Ecto neural progenitor cell (in vitro differentiated cells): ENCODE measurements at regions not wholly inside any gene's neighbourhood (a gene's known extent, or its start where the extent isn't known, plus 50 kb on each side); places are given as distances from the start of the nearest gene placed in this dataset.

Experiments
- DNase-seq: peaks from one replicate; pipeline ENCODE4 v3.0.0-alpha.2; 2018; ENCODE audit warnings: low spot score

DNA sequence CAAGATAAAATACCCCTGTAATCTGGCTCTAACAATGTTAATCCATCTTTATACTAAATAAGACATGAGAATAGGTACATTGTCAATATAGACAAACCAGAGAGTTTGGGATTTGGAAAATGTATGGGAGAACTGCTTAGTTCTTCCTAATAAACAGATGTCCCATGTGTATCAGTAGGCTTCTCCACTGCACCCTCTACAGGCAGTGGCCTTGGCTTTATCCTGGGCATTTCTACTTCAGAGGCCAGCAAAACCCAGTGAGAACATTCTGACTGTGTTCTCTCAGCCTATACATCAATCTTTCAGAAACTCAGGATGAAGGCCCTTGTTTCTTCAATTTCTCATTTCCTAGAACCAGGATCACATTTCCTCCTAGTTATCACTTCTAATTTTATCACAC lies 1167.5 kb upstream of the ACVR2A start:
- DNase-seq = no peak

- no peak for DNase-seq
Observed at GRCh38 chr2:146669735-146670134, 1175.1 kb upstream of the ACVR2A start.

DNA sequence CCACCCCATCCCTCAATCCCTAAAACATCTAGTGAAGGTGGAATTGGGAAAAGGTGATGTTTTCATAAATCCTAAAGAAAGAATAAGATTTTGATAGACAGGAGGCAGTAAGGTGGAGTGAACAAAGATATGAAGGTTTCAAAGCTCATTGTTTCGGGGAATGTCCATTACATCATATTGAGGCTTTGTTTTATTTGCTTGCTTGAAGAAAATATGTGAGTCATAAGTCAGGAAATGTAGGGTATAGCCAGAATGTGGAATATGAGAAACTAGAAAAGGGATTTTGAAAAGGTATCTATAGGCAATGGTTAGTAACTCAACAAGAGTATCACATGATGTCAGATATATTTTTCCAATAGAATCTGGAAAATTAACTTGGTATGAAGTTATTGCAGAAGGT lies 1178.5 kb upstream of the ACVR2A start:
- DNase-seq = no peak

GRCh38 chr2:146665800-146666199 lies 1179.0 kb upstream of the ACVR2A start:
- DNase-seq = no peak

- DNase-seq = no peak
Observed at GRCh38 chr2:146661473-146662096, 1183.2 kb upstream of the ACVR2A start.

- DNase-seq = no peak
Observed at GRCh38 chr2:146659976-146660375, 1184.9 kb upstream of the ACVR2A start.

DNA sequence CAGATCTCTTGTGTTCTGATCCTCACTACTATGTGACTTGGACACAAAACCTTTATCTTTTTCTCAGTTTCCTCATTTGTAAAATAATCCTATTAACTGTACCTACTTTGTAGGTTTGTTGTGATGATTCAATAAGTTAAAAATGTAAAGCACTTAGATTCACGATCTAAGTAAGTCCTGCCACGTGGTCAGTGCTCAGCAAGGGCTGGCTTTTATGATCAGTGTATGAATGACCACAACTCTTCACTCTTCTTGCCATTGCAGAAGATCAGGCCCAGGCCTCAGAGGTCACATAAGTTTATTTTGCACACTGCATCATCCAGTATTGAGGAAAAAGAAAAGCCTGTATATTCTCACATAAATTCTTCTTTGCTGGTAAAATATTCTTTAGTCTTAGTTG lies 1192.5 kb upstream of the ACVR2A start:
- no peak for DNase-seq

- DNase-seq = no peak
Observed at GRCh38 chr2:146651361-146651760, 1193.5 kb upstream of the ACVR2A start.

- DNase-seq = no peak
Observed at GRCh38 chr2:146642066-146642465, 1202.8 kb upstream of the ACVR2A start.

- no peak for DNase-seq
Observed at GRCh38 chr2:146634230-146635097, 1210.4 kb upstream of the ACVR2A start.

DNA sequence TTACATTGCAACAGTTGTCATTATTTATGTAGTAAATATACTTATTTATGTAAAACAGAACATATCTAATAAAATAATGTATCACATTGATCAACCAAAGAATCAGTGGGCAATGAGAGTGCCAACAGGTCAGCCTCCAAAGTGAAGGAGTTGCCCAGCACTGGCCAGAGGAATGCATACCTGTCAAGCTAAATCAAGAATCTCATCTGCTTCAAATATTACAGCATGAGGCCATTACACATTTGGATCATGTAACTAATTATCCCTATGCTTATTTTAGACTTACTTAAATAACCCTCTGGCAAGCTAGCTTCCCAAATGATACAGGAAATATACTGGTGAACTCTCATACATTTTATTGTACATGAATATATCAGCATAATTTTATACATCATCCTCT lies 1211.7 kb upstream of the ACVR2A start:
- no peak for DNase-seq

DNA sequence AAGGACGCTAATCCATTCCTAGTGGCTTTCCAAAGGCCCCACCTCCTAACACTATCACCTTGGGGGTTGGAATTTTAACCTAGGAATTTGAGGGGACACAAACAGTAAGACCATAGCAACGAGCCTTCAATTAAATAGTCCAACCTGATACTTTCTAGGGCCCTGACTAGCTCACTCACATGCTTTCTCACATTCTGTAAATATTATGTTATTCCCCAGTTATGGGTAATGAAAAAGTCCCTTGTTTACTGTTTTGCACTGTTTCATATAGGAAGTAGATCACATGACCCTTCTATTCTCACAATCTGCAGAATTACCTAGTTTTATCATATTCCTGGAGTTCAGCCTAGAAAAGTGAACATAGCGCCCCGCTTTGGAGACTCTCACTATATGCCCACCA lies 1212.1 kb upstream of the ACVR2A start:
- DNase-seq = no peak

DNA sequence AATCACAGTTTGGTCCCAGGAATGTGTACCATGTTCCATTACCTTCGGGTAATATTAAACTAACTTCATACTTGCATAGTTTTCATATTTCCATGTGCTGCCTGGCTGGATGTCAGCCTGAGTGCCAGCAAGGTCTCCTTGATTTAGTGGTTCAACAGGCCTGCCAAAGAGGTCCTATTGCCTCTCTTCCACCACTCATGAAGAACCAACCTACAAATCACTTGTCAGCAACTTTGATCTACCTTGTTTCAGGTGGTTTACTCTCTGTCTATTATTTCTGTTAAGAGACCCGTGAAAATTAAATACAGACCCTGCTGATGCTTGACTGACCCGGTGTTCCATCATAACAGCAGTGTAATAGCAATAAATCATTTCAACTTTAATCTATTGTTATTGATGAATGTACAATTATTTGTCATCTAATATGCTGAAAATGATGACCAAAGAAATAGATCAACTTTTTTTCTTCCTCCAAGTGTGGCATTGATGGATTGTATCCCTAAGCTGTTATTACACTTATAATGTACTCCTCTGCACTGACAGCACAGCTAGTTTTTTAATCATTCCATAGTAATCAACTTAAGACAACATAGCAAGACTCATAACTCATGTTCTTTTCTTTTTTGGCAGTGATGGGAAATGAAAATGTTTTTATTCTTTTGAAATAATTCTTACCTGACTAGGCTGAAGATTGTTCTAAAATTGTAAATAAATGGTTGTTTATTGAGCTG lies 1220.2 kb upstream of the ACVR2A start:
- DNase-seq = no peak

DNA sequence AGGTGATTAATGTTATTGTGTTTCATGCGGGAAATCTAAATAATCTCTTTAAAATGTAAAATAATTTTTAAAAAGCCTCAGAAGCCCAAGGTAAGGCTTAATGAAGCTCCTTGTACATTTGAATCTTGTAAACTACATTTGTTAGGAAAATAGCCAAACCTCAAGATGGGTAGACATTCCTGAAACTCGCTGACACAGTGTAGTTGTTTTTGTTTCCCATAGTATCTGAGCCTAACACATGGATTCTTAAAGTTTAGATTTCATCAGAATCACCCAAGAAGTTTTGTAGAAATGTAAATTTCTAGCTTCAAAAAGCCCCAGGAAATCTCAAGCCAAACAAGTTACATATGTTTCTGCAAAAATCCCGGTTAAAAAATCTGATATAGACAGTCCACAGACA lies 1221.1 kb upstream of the ACVR2A start:
- no peak for DNase-seq

- DNase-seq = no peak
Observed at GRCh38 chr2:146621656-146622055, 1223.2 kb upstream of the ACVR2A start.

- no peak for DNase-seq
Observed at GRCh38 chr2:146615778-146616177, 1229.1 kb upstream of the ACVR2A start.

DNA sequence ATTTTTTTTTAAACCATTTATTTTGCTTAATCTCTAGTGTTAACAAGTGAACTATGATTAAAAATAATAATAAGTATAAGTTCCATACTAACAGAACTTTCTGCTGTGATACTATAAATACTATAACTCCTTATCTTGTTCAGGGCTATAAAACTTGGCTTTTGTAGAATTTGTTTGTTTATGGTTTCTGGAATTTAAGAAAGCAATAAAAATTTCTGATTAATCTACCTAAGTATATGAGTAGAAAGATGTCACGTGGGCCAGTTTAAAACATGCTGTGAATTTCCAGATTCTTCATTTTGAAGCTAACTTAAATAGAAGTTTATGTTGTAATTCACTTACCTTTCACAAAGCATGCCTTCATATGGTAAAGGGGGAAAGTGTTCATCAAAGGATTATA lies 1236.3 kb upstream of the ACVR2A start:
- DNase-seq = no peak

GRCh38 chr2:146604521-146604920 lies 1240.3 kb upstream of the ACVR2A start:
- no peak for DNase-seq

DNA sequence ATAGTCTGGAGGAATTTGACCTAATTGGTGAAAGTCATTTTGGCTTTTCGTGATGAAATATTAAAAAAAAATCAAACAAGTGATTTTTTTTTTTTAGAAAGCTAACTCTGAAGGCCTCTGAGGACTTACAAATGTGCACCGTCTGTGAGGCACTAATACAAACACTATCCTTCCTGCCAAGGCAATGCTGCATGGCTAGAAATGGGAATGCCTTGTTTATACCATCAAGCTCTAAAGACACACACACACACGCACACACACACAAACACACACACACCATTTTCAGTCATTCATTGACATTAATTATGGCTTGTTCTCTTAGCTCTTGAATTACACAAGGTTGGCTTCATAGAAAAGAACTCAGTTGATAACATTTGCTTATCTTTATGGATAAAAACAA lies 1242.0 kb upstream of the ACVR2A start:
- DNase-seq = no peak

- DNase-seq = no peak
Observed at GRCh38 chr2:146602383-146602782, 1242.4 kb upstream of the ACVR2A start.

DNA sequence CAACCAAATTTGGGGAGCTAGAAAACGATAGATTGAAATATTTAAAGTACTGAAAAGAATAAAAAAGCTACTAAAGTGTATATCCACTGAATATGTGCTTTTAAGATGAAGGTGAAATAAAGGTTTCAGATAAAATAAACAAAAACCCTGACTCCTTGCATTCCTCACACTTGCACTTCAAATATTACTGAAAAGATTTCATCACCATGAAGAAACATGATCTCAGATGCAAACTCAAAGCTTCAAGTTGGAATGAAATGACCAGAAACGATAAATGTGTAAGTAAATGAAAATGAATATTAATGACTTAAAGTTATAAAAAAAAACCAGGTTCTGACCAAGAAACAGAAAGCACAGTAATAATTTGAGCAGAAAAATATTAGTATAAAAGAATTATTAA lies 1246.0 kb upstream of the ACVR2A start:
- no peak for DNase-seq

- DNase-seq = no peak
Observed at GRCh38 chr2:146597291-146597690, 1247.5 kb upstream of the ACVR2A start.

- DNase-seq = no peak
Observed at GRCh38 chr2:146591908-146592307, 1252.9 kb upstream of the ACVR2A start.
